K562 (cell line): ENCODE measurements at regions not wholly inside any gene's neighbourhood (a gene's known extent, or its start where the extent isn't known, plus 50 kb on each side); places are given as distances from the start of the nearest gene placed in this dataset.

ENCODE experiments used
- ATAC-seq: fragments of 200-7000 bp; cut with Tn5 transposase; 3 replicates; pipeline ENCODE4 v1.9.1; 2020; ENCODE audit warnings: moderate library complexity
- BruUV-seq: library from RNA; stranded (reverse); fragments of 400-500 nt; replicated peaks from 2 replicates; lab custom pipeline; 2021; lab: Mats Ljungman, UMichigan
- CTCF ChIA-PET: fragments of 300-600 bp; formaldehyde crosslinking; extraction: SDS; loops from one replicate; lab custom pipeline; 2021; ENCODE audit warnings: low intra/inter-chr PET ratio; lab: Yijun Ruan, JAX
- POLR2A ChIA-PET: fragments of 300-600, 350-650 bp; sonication (Branson Sonifier 250); formaldehyde crosslinking; extraction: SDS; loops from one replicate; lab custom pipeline; 2021; ENCODE audit warnings: antibody characterized with exemption, inconsistent platforms; lab: Yijun Ruan, JAX
- DNase-seq, 4 experiments: peaks; one replicate each; pipeline versions ENCODE4 v3.0.0 to v3.0.0-alpha.2; 2011 to 2018; ENCODE audit warnings: low spot score in 3 of 4, mixed read lengths in 3 of 4; ENCODE audit errors: extremely low read depth in 1 of 4
- FAIRE-seq: peaks from 2 replicates; lab custom pipeline; 2011; peaks lifted over from hg19 to GRCh38; lab: Jason Lieb, UNC
- H2AFZ ChIP-seq: 2 replicates; pipeline ENCODE4 v1.6.0; 2011; ENCODE audit warnings: low read depth, low read length, control low read depth, inconsistent platforms
- H3K27ac ChIP-seq: fragments of 200-600 bp; 3 replicates; pipeline ENCODE4 v1.8.0; 2011; ENCODE audit warnings: low read depth, mild to moderate bottlenecking, control low read depth, inconsistent platforms, low read length, moderate library complexity, mixed read lengths; ENCODE audit errors: extremely low read depth
- H3K27me3 ChIP-seq, 2 experiments: fragments of 300-600 bp in 1 of 2; 2 replicates in 1 of 2; 3 replicates in 1 of 2; pipeline versions ENCODE4 v1.6.0 to v1.8.0; 2011; ENCODE audit warnings: inconsistent platforms in 2 of 2, low read length in 2 of 2, mild to moderate bottlenecking in 1 of 2, mixed read lengths in 1 of 2, moderate library complexity in 1 of 2; ENCODE audit not compliant: control insufficient read depth in 2 of 2, insufficient read depth in 2 of 2
- H3K36me3 ChIP-seq: fragments of 300-600 bp; 3 replicates; pipeline ENCODE4 v1.8.0; 2011; ENCODE audit warnings: mild to moderate bottlenecking, low read length, inconsistent platforms; ENCODE audit not compliant: control insufficient read depth, insufficient read depth
- H3K4me1 ChIP-seq, 2 experiments: fragments of 200-600 bp in 1 of 2; replicated peaks in 1 of 2; 2 replicates in 1 of 2; 3 replicates in 1 of 2; pipeline versions ENCODE4 v1.5.1 to v1.8.0; 2011; ENCODE audit warnings: inconsistent platforms in 2 of 2, low read length in 2 of 2, mild to moderate bottlenecking in 1 of 2, mixed read lengths in 1 of 2, moderate library complexity in 1 of 2; ENCODE audit not compliant: control insufficient read depth in 2 of 2, insufficient read depth in 2 of 2
- H3K4me2 ChIP-seq: 2 replicates; pipeline ENCODE4 v1.6.1; 2011; ENCODE audit warnings: low read length, control low read depth, inconsistent platforms, mixed read lengths; ENCODE audit not compliant: insufficient read depth
- H3K4me3 ChIP-seq: fragments of 200-600 bp; sonication (generic), shearing (Covaris generic); 2 replicates; pipeline ENCODE4 v1.5.1; 2016; ENCODE audit warnings: control low read depth, inconsistent platforms
- H3K79me2 ChIP-seq: fragments of 200-600 bp; 3 replicates; pipeline ENCODE4 v1.8.0; 2011; ENCODE audit warnings: low read length, inconsistent platforms; ENCODE audit not compliant: control insufficient read depth, insufficient read depth
- H3K9ac ChIP-seq, 2 experiments: 2 replicates each; pipeline versions ENCODE4 v1.6.0 to v1.6.1; 2011; ENCODE audit warnings: low read depth in 2 of 2, low read length in 2 of 2, control low read depth in 1 of 2, inconsistent platforms in 1 of 2, mild to moderate bottlenecking in 1 of 2, mixed read lengths in 1 of 2; ENCODE audit not compliant: insufficient read depth in 1 of 2
- H3K9me1 ChIP-seq: one replicate; pipeline ENCODE4 v1.6.0; 2011; ENCODE audit warnings: inconsistent platforms, mild to moderate bottlenecking, low read length, moderate library complexity; ENCODE audit not compliant: control insufficient read depth, insufficient read depth
- H3K9me3 ChIP-seq: replicated peaks from 2 replicates; pipeline ENCODE4 v1.5.1; 2011; ENCODE audit warnings: low read depth, low read length, inconsistent platforms; ENCODE audit not compliant: control insufficient read depth, insufficient read depth
- H4K20me1 ChIP-seq: replicated peaks from 2 replicates; pipeline ENCODE4 v1.6.1; 2011; ENCODE audit warnings: low read length, inconsistent platforms, mixed read lengths; ENCODE audit not compliant: control insufficient read depth, insufficient read depth
- BRCA1 ChIP-seq, 2 experiments: fragments of 450-650 bp in 1 of 2; sonication (generic) in 1 of 2; formaldehyde crosslinking in 1 of 2; IDR thresholded peaks; 2 replicates each; pipeline versions ENCODE4 v1.5.0 to v1.6.1; 2017 to 2020; ENCODE audit warnings: mild to moderate bottlenecking in 1 of 2, missing genetic modification reagents in 1 of 2
- E2F3 ChIP-seq: fragments of 250-450 bp; sonication (Bioruptor Pico); IDR thresholded peaks from 2 replicates; pipeline ENCODE4 v1.4.0; 2020; ENCODE audit warnings: mild to moderate bottlenecking
- HMBOX1 ChIP-seq: sonication (generic); IDR thresholded peaks from 2 replicates; pipeline ENCODE4 v1.6.1; 2016
- KLF16 ChIP-seq: IDR thresholded peaks from 2 replicates; pipeline ENCODE4 v1.6.1; 2016; ENCODE audit warnings: antibody characterized with exemption
- MIER1 ChIP-seq: fragments of 450-650 bp; IDR thresholded peaks from 2 replicates; pipeline ENCODE4 v1.6.1; 2016; ENCODE audit warnings: antibody characterized with exemption, mild to moderate bottlenecking, low read depth
- MNT ChIP-seq, 2 experiments: fragments of 450-650 bp; conservative IDR thresholded peaks; 2 replicates each; pipeline ENCODE4 v1.6.1; 2017; ENCODE audit warnings: mild to moderate bottlenecking in 2 of 2, moderate library complexity in 2 of 2
- NBN ChIP-seq: fragments of 450-650 bp; IDR thresholded peaks from 2 replicates; pipeline ENCODE4 v1.6.1; 2016; ENCODE audit warnings: low read depth, mild to moderate bottlenecking
- NCOR1 ChIP-seq: fragments of 450-650 bp; IDR thresholded peaks from 2 replicates; pipeline ENCODE4 v1.6.1; 2016; ENCODE audit warnings: mild to moderate bottlenecking, moderate library complexity
- NFIX ChIP-seq: fragments of 250-450 bp; sonication (Bioruptor Pico); IDR thresholded peaks from 2 replicates; pipeline ENCODE4 v1.4.0; 2020; ENCODE audit warnings: low read depth, mild to moderate bottlenecking, moderate library complexity
- PML ChIP-seq: IDR thresholded peaks from 2 replicates; pipeline ENCODE4 v1.6.1; 2012; ENCODE audit warnings: low read length, inconsistent platforms
- POLR2B ChIP-seq: fragments of 450-650 bp; IDR thresholded peaks from 2 replicates; pipeline ENCODE4 v1.6.1; 2018; ENCODE audit warnings: low read depth; ENCODE audit not compliant: partially characterized antibody
- SREBF2 ChIP-seq: sonication (generic); formaldehyde crosslinking; IDR thresholded peaks from 2 replicates; pipeline ENCODE4 v1.4.0; 2020; ENCODE audit warnings: mild to moderate bottlenecking, missing genetic modification reagents
- TAF15 ChIP-seq: fragments of 200-400 bp; formaldehyde crosslinking; IDR thresholded peaks from 2 replicates; pipeline ENCODE4 v1.6.1; 2017; ENCODE audit warnings: mild to moderate bottlenecking, low read depth, low read length, moderate library complexity
- TRIM25 ChIP-seq: fragments of 450-650 bp; IDR thresholded peaks from 2 replicates; pipeline ENCODE4 v1.7.0; 2016; ENCODE audit warnings: borderline replicate concordance
- U2AF2 ChIP-seq: fragments of 200-400 bp; formaldehyde crosslinking; optimal IDR thresholded peaks from 2 replicates; pipeline ENCODE3; 2017; ENCODE audit warnings: low read depth, mild to moderate bottlenecking, low read length
- ZNF384 ChIP-seq: IDR thresholded peaks from 2 replicates; pipeline ENCODE4 v1.6.1; 2012; ENCODE audit warnings: low read depth, low read length, improper control_type of control experiment
- WGBS: fragments of 100-300 bp; shearing (Covaris generic); methylation state at CpG from one replicate; pipeline ENCODE4 v1.1.6; 2016; ENCODE audit warnings: low coverage, mixed read lengths; ENCODE audit not compliant: insufficient coverage; ENCODE audit errors: missing lambda C conversion rate; 5-methylcytosine and 5-hydroxymethylcytosine counted together
- in situ Hi-C: fragments of 300-500 bp; cut with MboI; formaldehyde crosslinking; loops from 4 replicates; pipeline ENCODE4 v1.15.0; 2018; ENCODE audit warnings: inconsistent platforms, mixed read lengths
- intact Hi-C: fragments of 100-400 bp; cut with micrococcal nuclease; formaldehyde crosslinking; loops from 2 replicates; pipeline ENCODE4 v1.14.2; 2022
- TF ChIP-seq, protein P1 (sequence below): sonication (generic); formaldehyde crosslinking; IDR thresholded peaks from 2 replicates; pipeline ENCODE4 v1.8.1; 2023; ENCODE audit warnings: mild to moderate bottlenecking, missing genetic modification reagents, moderate library complexity
- TF ChIP-seq, protein P2 (sequence below): IDR thresholded peaks from 2 replicates; pipeline ENCODE4 v1.6.1; 2012; ENCODE audit warnings: low read depth, low read length, improper control_type of control experiment, borderline replicate concordance

GRCh38 chr6:56814802-56815201, 140.1 kb upstream of the BEND6 start:
- no peaks in the 10 kb centered on the region for H3K9me1 ChIP-seq
- no peaks in the 10 kb centered on the region for H3K9me3 ChIP-seq
- no peaks in the 10 kb centered on the region for H4K20me1 ChIP-seq
- no peaks in the 10 kb centered on the region for H3K4me1 ChIP-seq
- no peaks in the 10 kb centered on the region; a peak in 1 of 5 replicates for H3K27me3 ChIP-seq
- ATAC-seq = no peak
- in situ Hi-C loops (no loop called here), intact Hi-C loops (loop anchor here (5.0 kb wide), 1 partner anchor 37 kb away; no protein-coding TSS in a partner anchor)
- no peak overlapping the region for H3K27ac ChIP-seq
- no TSS peak for BruUV-seq
- WGBS = 0% methylated on average over 7 of the region's 7 CpGs
- no peaks in the 10 kb centered on the region for H3K79me2 ChIP-seq
- H3K4me2 ChIP-seq = no peak overlapping the region
- CTCF ChIA-PET = no interaction called here
- POLR2A ChIA-PET = no interaction called here
- no peaks in the 10 kb centered on the region for H3K36me3 ChIP-seq
- FAIRE-seq = no peak
- H3K4me3 ChIP-seq = no peak overlapping the region
- H3K9ac ChIP-seq = no peak overlapping the region
- no peak overlapping the region for H2AFZ ChIP-seq
- DNase-seq = no peak
- TF ChIP-seq, protein P1, sequence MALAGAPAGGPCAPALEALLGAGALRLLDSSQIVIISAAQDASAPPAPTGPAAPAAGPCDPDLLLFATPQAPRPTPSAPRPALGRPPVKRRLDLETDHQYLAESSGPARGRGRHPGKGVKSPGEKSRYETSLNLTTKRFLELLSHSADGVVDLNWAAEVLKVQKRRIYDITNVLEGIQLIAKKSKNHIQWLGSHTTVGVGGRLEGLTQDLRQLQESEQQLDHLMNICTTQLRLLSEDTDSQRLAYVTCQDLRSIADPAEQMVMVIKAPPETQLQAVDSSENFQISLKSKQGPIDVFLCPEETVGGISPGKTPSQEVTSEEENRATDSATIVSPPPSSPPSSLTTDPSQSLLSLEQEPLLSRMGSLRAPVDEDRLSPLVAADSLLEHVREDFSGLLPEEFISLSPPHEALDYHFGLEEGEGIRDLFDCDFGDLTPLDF (CRISPR knock-in tag) = no peak
- no peak for TF ChIP-seq TRIM25
- TF ChIP-seq NBN = no peak
- TF ChIP-seq U2AF2 = no peak
- TF ChIP-seq PML = no peak
- no peak for TF ChIP-seq POLR2B
- TF ChIP-seq NFIX = no peak
- TF ChIP-seq MIER1 = no peak
- TF ChIP-seq BRCA1 (IDR thresholded peaks at IDR 0.05) = no peak
- no peak for TF ChIP-seq BRCA1 (CRISPR knock-in tag; IDR thresholded peaks at IDR 0.05)
- TF ChIP-seq KLF16 = no peak
- no peak for TF ChIP-seq MNT (conservative IDR thresholded peaks at IDR 0.05)
- no peak for TF ChIP-seq NCOR1
- TF ChIP-seq TAF15 = no peak
- TF ChIP-seq E2F3 (CRISPR knock-in tag) = no peak
- no peak for TF ChIP-seq HMBOX1
- TF ChIP-seq, protein P2, sequence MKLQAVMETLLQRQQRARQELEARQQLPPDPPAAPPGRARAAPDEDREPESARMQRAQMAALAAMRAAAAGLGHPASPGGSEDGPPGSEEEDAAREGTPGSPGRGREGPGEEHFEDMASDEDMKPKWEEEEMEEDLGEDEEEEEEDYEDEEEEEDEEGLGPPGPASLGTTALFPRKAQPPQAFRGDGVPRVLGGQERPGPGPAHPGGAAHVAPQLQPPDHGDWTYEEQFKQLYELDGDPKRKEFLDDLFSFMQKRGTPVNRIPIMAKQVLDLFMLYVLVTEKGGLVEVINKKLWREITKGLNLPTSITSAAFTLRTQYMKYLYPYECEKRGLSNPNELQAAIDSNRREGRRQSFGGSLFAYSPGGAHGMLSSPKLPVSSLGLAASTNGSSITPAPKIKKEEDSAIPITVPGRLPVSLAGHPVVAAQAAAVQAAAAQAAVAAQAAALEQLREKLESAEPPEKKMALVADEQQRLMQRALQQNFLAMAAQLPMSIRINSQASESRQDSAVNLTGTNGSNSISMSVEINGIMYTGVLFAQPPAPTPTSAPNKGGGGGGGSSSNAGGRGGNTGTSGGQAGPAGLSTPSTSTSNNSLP = no peak
- TF ChIP-seq SREBF2 = no peak
- TF ChIP-seq ZNF384 = no peak
